GM12878 (cell line): ENCODE measurements at regions not wholly inside any gene's neighbourhood (a gene's known extent, or its start where the extent isn't known, plus 50 kb on each side); places are given as distances from the start of the nearest gene placed in this dataset.

Experiments
- ATAC-seq: fragments of 200-7000 bp; cut with Tn5 transposase; 3 replicates; pipeline ENCODE4 v1.9.1; 2020; ENCODE audit warnings: mild to moderate bottlenecking, moderate library complexity
- BruUV-seq: library from RNA; stranded (reverse); fragments of 400-500 nt; replicated peaks from 2 replicates; lab custom pipeline; 2021; lab: Mats Ljungman, UMichigan
- CTCF ChIA-PET: fragments of 300-600 bp; sonication (Branson Sonifier 250); formaldehyde crosslinking; extraction: SDS; loops from one replicate; lab custom pipeline; 2021; ENCODE audit warnings: inconsistent platforms; lab: Yijun Ruan, JAX
- POLR2A ChIA-PET: fragments of 350-600 bp; formaldehyde crosslinking; extraction: SDS; loops from one replicate; lab custom pipeline; 2021; ENCODE audit warnings: inconsistent platforms; lab: Charles Lee
- RAD21 ChIA-PET: fragments of 300-600 bp; sonication (Branson Sonifier 250); formaldehyde crosslinking; loops from one replicate; lab custom pipeline; 2023; ENCODE audit warnings: antibody characterized with exemption; ENCODE audit not compliant: unreplicated experiment; lab: Charles Lee
- SMC1A ChIA-PET: fragments of 300-600 bp; sonication (Branson Sonifier 250); formaldehyde crosslinking; loops from one replicate; lab custom pipeline; 2023; ENCODE audit not compliant: unreplicated experiment, uncharacterized antibody; lab: Charles Lee
- DNase-seq: peaks from one replicate; pipeline ENCODE4 v3.0.0-alpha.2; 2011; ENCODE audit warnings: low read depth, low spot score
- FAIRE-seq: peaks from 3 replicates; lab custom pipeline; 2011; peaks lifted over from hg19 to GRCh38; lab: Jason Lieb, UNC
- H2AFZ ChIP-seq: 2 replicates; pipeline ENCODE4 v1.6.0; 2011; ENCODE audit warnings: low read depth, low read length, control low read depth; ENCODE audit not compliant: control insufficient read depth
- H3K27ac ChIP-seq: 2 replicates; pipeline ENCODE4 v1.5.1; 2011; ENCODE audit warnings: control low read depth; ENCODE audit not compliant: control insufficient read depth, insufficient read depth
- H3K27me3 ChIP-seq, 2 experiments: replicated peaks in 1 of 2; 2 replicates each; pipeline versions ENCODE4 v1.6.0 to v1.6.1; 2011; ENCODE audit warnings: low read length in 1 of 2; ENCODE audit not compliant: control insufficient read depth in 2 of 2, insufficient read depth in 2 of 2
- H3K36me3 ChIP-seq, 2 experiments: 2 replicates each; pipeline ENCODE4 v1.5.1; 2011; ENCODE audit warnings: low read length in 1 of 2; ENCODE audit not compliant: control insufficient read depth in 2 of 2, insufficient read depth in 2 of 2
- H3K4me1 ChIP-seq: 2 replicates; pipeline ENCODE4 v1.6.1; 2011; ENCODE audit warnings: mild to moderate bottlenecking, low read length, moderate library complexity, mixed read lengths; ENCODE audit not compliant: control insufficient read depth, insufficient read depth
- H3K4me2 ChIP-seq: 2 replicates; pipeline ENCODE4 v1.6.0; 2011; ENCODE audit warnings: control low read depth; ENCODE audit not compliant: control insufficient read depth, insufficient read depth
- H3K4me3 ChIP-seq: fragments of 200-600 bp; sonication (generic); 2 replicates; pipeline ENCODE4 v1.5.1; 2016
- H3K79me2 ChIP-seq: 2 replicates; pipeline ENCODE4 v1.6.0; 2011; ENCODE audit warnings: low read length; ENCODE audit not compliant: control insufficient read depth, insufficient read depth
- H3K9ac ChIP-seq: 2 replicates; pipeline ENCODE4 v1.8.0; 2011; ENCODE audit warnings: low read length, control low read depth, mixed read lengths; ENCODE audit not compliant: control insufficient read depth, insufficient read depth
- H3K9me3 ChIP-seq: replicated peaks from 3 replicates; pipeline ENCODE4 v1.5.1; 2011; ENCODE audit warnings: mild to moderate bottlenecking, low read length; ENCODE audit not compliant: control insufficient read depth, insufficient read depth
- H4K20me1 ChIP-seq: 2 replicates; pipeline ENCODE4 v1.6.0; 2011; ENCODE audit not compliant: control insufficient read depth, insufficient read depth
- BACH1 ChIP-seq: fragments of 450-650 bp; IDR thresholded peaks from 2 replicates; pipeline ENCODE4 v1.6.1; 2017; ENCODE audit warnings: mild to moderate bottlenecking, borderline replicate concordance
- ELK1 ChIP-seq: IDR thresholded peaks from 2 replicates; pipeline ENCODE4 v1.6.1; 2012; ENCODE audit warnings: low read depth, low read length, improper control_type of control experiment
- KLF5 ChIP-seq: fragments of 450-650 bp; IDR thresholded peaks from 2 replicates; pipeline ENCODE4 v1.6.1; 2014; ENCODE audit warnings: mild to moderate bottlenecking; ENCODE audit not compliant: partially characterized antibody
- MEF2B ChIP-seq: fragments of 450-650 bp; IDR thresholded peaks from 2 replicates; pipeline ENCODE4 v1.6.1; 2018; ENCODE audit warnings: mild to moderate bottlenecking, moderate library complexity; ENCODE audit not compliant: partially characterized antibody, poor library complexity, severe bottlenecking
- NBN ChIP-seq: fragments of 450-650 bp; IDR thresholded peaks from 2 replicates; pipeline ENCODE4 v1.6.1; 2016
- RB1 ChIP-seq: fragments of 450-650 bp; formaldehyde crosslinking; IDR thresholded peaks from 2 replicates; pipeline ENCODE4 v1.6.1; 2017; ENCODE audit warnings: mild to moderate bottlenecking, borderline replicate concordance
- SMAD1 ChIP-seq: fragments of 450-650 bp; IDR thresholded peaks from 2 replicates; pipeline ENCODE4 v1.6.1; 2018; ENCODE audit warnings: mild to moderate bottlenecking, low read depth; ENCODE audit not compliant: partially characterized antibody
- ZBTB11 ChIP-seq: fragments of 450-650 bp; formaldehyde crosslinking; IDR thresholded peaks from 2 replicates; pipeline ENCODE4 v1.5.0; 2022; ENCODE audit warnings: mild to moderate bottlenecking, missing genetic modification characterization
- WGBS: methylation state at CpG from one replicate; pipeline ENCODE4 v1.1.6; 2016; ENCODE audit warnings: low lambda C conversion rate; ENCODE audit not compliant: insufficient replicate concordance, insufficient coverage; ENCODE audit errors: missing lambda C conversion rate; 5-methylcytosine and 5-hydroxymethylcytosine counted together
- in situ Hi-C: fragments of 300-500 bp; cut with MboI; formaldehyde crosslinking; loops from 9 replicates; pipeline ENCODE4 v1.14.3; 2018; ENCODE audit warnings: mixed read lengths
- intact Hi-C: fragments of 100-400 bp; cut with micrococcal nuclease; formaldehyde crosslinking; loops from one replicate; pipeline ENCODE4 v1.14.2; 2022; ENCODE audit not compliant: unreplicated experiment

- H3K4me3 ChIP-seq, result no peak overlapping the region
- DNase-seq, result no peak
- H3K27me3 ChIP-seq, result no peaks in the 10 kb centered on the region
- ChIA-PET POLR2A (no interaction called here), CTCF (no interaction called here), RAD21 (no interaction called here), SMC1A (interaction anchor here (1.7 kb wide), 1 partner anchor 8 kb away, joined by 5 read pairs; no protein-coding TSS in a partner anchor)
- ATAC-seq, result no peak
- H3K4me1 ChIP-seq, result no peaks in the 10 kb centered on the region
- no peaks in the 10 kb centered on the region for H3K9me3 ChIP-seq
- no peak overlapping the region for H3K9ac ChIP-seq
- 50% methylated on average over 1 of the region's 1 CpG for whole genome bisulfite sequencing
- no TSS peak for BruUV-seq
- no peak for FAIRE-seq
- H3K27ac ChIP-seq, result no peak overlapping the region
- no peaks in the 10 kb centered on the region for H3K79me2 ChIP-seq
- no peak overlapping the region for H2AFZ ChIP-seq
- no peaks in the 10 kb centered on the region for H4K20me1 ChIP-seq
- H3K36me3 ChIP-seq, result no peaks in the 10 kb centered on the region
- in situ Hi-C loops (no loop called here), intact Hi-C loops (no loop called here)
- no peak overlapping the region for H3K4me2 ChIP-seq
- TF ChIP-seq ELK1, result no peak
- TF ChIP-seq RB1, result no peak
- no peak for TF ChIP-seq NBN
- no peak for TF ChIP-seq MEF2B
- no peak for TF ChIP-seq BACH1
- TF ChIP-seq SMAD1, result no peak
- no peak for TF ChIP-seq KLF5
- no peak for TF ChIP-seq ZBTB11
These were observed 202.6 kb upstream of the NRP1 start for GRCh38 chr10:33537066-33537465.
